Upper lobe of left lung (tissue), 4 donors: ENCODE measurements at regions not wholly inside any gene's neighbourhood (a gene's known extent, or its start where the extent isn't known, plus 50 kb on each side); places are given as distances from the start of the nearest gene placed in this dataset.

Experiments
- EP300 ChIP-seq, 4 donors: sonication (generic); formaldehyde crosslinking; IDR thresholded peaks; one replicate each; pipeline ENCODE4 v1.5.1; 2017; ENCODE audit warnings: antibody characterized with exemption in 4 of 4, control low read depth in 2 of 4
- POLR2AphosphoS5 ChIP-seq, 2 donors: sonication (generic); formaldehyde crosslinking; IDR thresholded peaks; one replicate each; pipeline ENCODE4 v1.5.1; 2017; ENCODE audit warnings: antibody characterized with exemption in 2 of 2

- no peak for TF ChIP-seq POLR2AphosphoS5 (IDR thresholded peaks at IDR 0.05)
- no peak for TF ChIP-seq EP300 (IDR thresholded peaks at IDR 0.05)
Measured at GRCh38 chr1:65069011-65069565, 78.9 kb upstream of the AK4 start.
